ENCODE measurements at regions not wholly inside any gene's neighbourhood (a gene's known extent, or its start where the extent isn't known, plus 50 kb on each side); places are given as distances from the start of the nearest gene placed in this dataset.
"Not testable (repeated sequence)": the region's sequence is repeated elsewhere in the genome, so short reads cannot be mapped to it uniquely, and the experiment has no call there.

DNA sequence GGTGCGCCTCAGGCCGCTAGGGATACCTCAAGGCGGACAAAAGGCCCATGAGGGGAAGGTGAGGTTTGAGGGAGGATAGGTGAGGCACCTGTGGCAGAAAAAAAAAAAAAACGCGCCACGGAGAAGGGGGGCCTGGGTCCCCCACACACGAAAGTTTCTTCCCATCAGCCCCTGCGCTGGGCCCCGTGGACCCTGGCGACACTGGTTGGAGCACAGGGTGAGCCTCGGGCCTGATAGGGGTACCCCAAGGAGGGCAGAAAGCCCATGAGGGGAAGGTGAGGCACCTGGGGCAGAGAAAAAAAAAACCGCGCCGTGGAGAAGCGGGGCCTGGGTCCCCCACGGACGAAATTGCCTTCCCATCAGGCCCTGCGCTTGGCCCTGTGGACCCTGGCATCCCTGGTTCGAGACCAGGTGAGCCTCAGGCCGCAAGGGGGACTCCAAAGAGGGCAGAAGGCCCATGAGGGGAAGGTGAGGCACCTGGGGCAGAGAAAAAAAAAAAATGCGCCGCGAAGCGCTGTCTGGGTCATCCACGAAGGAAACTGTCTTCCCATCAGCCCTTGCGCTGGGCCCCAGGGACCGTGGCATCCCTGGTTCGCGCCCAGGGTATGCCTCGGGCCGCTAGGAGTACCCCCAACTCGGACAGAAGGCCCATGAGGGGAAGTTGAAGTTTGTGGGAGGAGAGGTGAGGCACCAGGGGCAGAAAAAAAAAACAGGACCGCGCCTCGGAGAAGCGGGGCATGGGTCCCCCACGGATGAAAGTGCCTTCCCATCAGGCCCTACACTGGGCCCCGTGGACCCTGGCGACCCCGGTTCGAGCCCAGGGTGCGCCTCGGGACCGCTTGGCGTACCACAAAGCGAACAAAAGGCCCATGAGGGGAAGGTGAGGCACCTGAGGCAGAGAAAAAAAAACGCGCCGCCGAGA is 226.2 kb downstream of the CCDC74A start:
- no peak for DNase-seq

DNA sequence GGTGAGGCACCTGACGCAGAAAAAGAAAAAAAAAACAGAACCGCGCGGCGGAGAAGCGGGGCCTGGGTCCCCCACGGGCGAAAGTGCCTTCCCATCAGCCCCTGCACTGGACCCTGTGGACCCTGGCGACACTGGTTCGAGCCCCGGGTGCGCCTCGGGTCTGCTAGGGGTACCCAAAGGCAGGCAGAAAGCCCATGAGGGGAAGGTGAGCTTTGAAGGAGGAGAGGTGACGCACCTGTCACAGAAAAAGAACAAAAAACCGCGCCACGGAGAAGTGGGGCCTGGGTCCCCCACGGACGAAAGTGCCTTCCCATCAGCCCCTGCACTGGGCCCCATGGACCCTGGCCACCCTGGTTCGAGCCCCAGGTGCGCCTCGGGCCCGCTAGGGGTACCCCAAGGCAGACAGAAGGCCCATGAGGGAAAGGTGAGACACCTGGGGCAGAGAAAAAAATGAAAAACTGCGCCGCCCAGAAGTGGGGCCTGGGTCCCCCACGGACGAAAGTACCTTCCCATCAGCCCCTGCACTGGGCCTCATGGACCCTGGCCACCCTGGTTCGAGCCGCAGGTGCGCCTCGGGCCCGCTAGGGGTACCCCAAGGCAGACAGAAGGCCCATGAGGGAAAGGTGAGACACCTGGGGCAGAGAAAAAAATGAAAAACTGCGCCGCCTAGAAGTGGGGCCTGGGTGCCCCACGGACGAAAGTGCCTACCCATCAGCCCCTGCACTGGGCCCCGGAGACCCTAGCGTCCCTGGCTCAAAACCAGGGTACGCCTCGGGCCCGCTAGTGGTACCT is 227.4 kb downstream of the CCDC74A start:
- no peak for DNase-seq

DNA sequence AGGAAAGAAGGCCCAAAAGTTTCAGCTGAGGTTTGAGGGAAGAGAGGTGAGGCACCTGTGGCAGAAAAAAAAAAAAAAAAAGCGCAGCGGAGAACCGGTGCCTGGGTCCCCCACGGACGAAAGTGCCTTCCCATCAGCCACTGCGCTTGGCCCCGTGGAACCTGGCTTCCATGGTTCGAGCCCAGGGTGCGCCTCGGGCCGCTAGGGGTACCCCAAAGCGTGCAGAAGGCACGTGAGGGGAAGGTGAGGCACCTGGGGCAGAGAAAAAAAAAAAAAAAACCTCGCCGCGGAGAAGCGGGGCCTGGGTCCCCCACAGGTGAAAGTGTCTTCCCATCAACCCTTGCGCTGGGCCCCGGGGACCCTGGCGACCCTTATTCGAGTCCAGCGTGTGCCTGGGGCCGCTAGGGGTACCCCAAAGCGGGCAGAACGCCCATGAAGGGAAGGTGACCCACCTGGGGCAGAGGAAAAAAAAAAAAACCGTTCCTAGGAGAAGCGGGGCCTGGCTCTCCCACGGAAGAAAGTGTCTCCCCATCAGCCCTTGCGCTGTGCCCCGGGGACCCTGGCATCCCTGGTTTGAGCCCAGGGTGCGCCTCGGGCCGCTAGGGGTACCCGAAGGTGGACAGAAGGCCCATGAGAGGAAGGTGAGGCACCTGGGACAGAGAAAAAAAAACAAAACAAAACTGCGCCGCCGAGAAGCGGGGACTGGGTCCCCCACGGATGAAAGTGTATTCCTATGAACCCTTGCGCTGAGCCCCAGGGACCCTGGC is 228.6 kb downstream of the CCDC74A start:
- no peak for DNase-seq

DNA sequence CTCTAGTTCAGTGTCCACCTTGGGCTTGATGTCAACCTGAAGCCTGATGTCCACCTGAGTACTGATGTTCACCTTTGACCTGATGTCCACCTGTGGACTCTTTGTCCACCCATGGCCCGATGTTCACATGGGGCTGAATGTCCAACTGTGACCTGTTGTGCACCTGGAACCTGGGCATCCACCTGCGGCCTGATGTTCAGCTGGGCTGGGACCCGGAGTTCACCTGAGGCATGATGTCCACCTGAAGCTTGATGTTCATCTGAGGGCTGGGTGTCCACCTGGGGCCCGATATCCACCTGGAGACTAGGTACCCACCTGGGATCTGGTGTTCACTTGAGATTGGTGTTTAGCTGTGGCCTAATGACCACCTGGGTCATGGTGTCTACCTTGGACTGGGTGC is 231.3 kb downstream of the CCDC74A start:
- DNase-seq: not testable (repeated sequence)

DNA sequence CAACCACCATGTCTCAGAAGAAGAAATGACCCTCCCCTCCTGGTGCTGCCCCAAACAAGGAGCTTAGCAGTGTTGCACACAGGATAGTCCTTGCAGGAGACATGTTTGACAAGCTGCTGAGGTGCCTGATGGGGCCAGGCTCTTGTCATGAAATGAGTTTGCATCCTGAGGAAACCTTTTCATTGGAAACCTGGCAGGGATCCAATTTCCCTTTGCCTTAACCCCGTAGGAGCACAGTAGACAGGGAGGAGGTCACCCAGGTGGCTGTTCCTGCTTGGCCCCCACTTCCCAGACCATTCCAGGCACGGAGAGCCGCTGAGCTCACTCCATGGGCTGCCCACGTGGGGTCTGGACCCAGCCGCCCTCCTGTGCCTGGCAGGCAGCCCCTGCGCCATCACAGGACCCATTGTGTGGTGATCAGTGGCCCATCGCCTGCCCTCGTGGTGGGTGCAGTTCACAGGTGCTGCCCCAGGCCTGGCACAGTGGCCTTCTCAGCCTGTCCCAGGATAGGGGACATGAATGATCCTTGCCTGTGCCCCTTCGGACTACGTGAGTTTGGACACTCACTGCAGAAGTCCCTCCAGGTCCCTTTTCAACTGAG is 247.4 kb downstream of the CCDC74A start:
- not testable (repeated sequence) for DNase-seq

DNA sequence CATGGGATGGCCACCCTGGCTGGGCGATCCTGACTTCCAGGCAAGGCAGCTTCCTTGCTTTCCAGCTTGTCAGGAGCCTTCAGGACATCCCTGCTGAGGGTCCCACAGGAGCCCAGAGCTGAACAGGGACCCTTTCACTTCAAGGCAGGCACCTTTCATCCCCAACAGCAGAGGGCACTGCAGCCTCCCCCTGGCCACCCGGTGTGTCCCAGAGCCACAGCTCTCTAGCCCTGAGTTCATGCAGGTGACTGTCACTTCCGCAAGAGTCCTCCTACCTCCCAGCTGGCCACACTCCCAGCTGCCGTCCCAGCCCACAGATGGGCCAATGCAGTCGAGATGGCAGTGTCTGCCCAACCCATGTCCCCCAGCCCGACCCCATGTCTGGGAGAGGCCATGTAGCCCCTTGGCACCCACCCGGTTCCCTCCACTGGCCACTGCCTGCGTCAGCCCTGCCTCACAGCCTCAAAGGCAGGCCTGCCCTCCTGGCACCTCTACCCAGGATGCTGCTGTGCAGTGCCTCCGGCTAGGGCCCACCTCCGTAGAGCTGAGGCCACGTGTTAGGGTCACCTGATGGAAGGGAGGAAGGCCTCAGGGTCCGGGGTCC is 248.3 kb downstream of the CCDC74A start:
- DNase-seq: not testable (repeated sequence)

DNA sequence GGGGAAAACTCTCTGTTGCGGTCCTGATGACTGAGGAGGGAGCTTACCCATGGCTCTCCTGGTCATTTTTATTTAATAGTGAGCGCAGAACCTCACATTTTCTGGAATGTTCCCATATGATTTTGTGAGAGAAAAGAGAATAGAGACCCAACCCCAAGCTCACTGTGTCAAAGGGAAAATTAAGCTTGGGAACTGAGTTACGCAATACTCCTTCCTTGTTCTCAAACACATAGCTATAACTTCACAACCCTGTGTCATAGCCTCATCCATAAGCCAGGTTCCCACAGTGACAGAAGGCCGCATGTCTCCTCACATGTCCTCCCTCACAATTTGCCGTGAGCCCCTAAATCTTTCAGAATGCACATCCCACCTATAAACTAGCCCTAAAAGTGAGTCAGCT is 252.8 kb downstream of the CCDC74A start:
- not testable (repeated sequence) for DNase-seq

DNA sequence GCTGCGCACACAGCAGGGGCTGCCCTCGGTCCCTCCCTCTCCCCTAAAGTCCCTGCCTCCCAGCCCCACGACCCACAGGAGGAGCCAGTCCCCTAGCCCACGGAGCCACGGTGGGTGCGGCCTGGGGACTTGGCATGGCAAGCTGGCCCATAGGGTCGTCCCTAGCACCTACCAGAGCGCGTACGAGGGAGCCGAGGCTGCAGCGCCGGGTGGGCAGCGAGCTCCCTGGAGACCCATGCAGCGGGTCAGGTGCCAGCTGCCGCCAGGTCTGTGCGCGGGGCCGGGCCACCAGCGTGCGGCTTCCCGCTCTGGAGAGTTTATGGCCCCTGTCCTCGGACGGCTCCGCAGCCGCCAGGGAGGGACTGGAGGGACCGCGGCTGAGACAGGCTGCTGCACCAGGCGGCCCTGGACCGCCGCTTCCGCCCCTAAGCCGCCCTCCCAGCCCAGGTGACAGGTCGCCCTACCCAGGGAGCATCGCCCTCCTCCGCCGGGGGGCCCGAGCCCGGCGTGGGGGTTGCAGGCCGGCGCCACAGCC is 273.6 kb downstream of the CCDC74A start:
- DNase-seq: no peak

DNA sequence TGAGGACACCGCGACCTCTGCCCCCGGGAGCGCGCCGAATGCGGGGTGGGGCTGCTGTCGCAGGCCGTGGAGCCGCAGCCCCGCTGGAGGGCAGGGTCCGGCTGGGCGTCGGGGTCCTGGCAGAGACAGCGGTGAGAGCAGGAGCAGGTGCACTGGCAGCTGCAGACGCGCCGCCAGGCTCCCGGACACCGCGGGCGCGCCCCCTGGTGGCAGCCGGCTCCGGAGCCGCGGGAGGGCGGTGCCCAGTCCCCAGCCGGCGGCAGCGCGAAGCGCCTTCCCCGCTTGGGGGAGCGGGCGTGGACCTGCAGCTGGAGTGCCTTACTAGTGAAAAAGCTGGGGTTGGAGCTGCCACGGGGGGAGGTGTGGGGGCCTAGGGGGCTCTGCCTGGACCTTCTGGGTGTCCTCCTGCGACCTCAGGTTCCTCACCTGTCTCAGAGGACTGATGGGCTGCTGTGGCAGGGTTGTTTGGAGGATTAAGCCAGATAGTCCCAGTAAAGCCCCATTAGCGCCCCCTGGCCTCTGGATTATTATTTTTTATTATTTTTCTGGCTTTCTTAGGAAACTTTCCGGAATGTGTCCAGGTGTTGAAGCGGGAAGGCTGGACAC is 274.2 kb downstream of the CCDC74A start:
- DNase-seq: peak; percentile 83

DNA sequence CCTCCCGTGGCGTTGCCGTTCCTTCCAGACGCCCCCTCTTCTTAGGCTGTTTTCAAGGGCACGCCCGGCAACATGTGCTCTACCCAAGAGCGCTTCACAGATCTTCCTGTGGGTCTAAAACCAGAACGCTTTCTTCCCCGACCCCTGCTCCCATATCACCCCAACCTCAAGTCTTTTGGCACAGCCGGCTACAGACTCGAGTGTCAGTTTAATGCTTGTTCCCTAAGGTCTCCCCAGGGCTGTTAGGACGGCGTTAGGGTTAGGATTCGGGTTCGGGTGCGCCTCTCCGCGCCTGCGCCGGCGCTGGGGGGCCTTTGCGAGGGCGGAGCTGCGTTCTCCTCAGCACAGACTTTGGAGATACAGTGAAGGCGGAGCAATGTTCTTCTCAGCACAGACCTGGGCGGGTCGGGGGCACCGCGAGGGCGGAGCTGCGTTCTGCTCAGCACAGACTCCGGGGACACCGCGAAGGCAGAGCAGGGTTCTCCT is 274.7 kb downstream of the CCDC74A start:
- peak; percentile 47 for DNase-seq

DNA sequence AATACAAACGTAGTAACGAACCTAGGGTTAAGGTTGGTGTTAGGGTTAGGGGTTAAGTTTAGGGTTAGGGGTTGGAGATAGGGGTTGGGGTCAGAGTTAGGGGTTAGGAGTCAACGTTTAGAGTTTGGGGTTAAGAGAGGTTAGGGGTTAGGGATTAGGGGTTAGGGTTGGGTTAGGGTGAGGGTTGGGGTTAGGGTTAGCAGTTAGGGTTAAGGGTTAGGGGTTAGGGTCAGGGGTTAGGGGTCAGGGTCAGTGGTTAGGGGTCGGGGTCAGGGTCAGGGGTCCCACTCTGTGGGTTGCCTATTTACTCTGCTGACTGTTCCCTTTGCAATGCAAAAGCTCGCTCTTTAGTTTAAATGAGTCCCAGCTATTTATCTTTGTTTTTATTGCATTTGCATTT is 275.5 kb downstream of the CCDC74A start:
- DNase-seq: not testable (repeated sequence)

DNA sequence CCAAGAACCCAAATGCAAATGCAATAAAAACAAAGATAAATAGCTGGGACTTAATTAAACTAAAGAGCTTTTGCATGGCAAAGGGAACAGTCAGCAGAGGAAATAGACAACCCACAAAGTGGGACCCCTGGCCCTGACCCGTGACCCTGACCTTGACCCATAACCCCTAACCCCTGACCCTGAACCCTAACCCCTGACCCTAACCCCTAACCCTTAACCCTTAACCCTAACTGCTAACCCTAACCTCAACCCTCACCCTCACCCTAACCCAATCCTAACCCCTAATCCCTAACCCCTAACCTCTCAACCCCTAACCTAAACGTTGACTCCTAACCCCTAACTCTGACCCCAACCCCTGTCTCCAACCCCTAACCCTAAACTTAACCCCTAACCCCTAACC is 284.9 kb downstream of the CCDC74A start:
- not testable (repeated sequence) for DNase-seq

DNA sequence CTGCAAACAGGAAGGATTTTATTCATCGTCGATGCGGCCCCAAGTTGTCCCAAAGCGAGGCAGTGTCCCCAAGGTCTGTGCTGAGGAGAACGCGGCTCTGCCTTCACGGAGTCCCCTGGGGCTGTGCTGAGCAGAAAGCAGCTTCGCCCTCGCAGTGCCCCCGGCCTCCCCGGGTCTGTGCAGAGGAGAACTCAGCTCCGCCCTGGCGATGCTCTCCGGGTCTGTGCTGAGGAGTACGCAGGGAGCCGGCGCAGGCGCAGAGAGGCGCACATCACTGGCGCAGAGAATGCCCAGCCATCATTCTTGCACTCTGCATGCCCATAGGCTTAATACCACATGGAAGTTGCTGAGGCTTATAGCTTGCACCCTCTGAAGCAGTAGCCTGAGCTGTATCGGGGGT is 285.7 kb downstream of the CCDC74A start:
- not testable (repeated sequence) for DNase-seq

DNA sequence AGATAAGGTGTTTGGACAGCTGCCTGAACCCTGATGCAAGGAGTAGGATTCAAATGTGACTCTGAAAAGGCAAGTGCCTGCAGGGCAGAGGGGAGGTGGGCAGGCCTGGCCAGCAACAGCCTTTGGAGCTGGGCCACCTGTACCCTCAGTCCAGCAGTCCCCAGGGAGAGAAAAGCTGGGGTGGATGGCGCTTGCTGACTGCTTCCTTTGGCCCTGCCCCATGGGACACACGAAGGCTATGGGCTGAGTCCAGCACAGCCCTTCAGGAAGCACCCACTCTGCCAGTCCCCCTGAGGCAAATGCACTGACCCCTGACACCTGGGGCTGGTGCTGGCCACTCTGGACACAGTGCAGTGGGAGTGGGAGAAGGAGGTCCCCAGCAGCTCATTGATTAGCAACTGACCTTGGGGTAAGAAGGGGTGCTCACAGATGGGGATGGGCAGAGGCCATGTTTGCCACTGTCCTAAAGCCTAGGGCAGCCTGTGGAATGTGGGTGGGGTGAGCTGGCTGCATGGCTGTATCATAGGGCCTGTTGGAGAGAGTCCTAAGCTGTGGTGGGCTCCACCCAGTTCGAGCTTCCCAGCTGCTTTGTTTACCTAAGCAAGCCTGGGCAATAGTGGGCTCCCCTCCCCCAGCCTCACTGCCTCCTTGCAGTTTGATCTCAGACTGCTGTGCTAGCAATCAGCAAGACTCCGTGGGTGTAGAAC is 290.7 kb downstream of the CCDC74A start:
- DNase-seq: not testable (repeated sequence)

DNA sequence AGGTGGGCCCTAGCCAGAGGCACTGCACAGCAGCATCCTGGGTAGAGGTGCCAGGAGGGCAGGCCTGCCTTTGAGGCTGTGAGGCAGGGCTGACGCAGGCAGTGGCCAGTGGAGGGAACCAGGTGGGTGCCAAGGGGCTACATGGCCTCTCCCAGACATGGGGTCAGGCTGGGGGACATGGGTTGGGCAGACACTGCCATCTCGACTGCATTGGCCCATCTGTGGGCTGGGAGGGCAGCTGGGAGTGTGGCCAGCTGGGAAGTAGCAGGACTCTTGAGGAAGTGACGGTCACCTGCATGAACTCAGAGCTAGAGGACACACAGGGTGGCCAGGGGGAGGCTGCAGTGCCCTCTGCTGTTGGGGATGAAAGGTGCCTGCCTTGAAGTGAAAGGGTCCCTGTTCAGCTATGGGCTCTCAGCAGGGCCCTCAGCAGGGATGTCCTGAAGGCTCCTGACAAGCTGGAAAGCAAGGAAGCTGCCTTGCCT is 294.6 kb downstream of the CCDC74A start:
- not testable (repeated sequence) for DNase-seq

DNA sequence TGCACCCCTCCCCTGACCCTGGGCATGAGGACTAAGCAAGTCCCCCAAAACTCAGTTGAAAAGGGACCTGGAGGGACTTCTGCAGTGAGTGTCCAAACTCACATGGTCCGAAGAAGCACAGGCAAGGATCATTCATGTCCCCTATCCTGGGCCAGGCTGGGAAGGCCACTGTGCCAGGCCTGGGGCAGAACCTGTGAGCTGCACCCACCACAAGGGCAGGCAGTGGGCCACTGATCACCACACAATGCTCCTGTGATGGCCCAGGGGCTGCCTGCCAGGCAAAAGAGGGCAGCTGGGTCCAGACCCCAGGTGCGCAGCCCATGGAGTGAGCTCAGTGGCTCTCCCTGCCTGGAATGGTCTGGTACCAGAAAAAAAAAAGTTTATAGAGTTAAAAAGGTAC is 295.4 kb downstream of the CCDC74A start:
- not testable (repeated sequence) for DNase-seq

DNA sequence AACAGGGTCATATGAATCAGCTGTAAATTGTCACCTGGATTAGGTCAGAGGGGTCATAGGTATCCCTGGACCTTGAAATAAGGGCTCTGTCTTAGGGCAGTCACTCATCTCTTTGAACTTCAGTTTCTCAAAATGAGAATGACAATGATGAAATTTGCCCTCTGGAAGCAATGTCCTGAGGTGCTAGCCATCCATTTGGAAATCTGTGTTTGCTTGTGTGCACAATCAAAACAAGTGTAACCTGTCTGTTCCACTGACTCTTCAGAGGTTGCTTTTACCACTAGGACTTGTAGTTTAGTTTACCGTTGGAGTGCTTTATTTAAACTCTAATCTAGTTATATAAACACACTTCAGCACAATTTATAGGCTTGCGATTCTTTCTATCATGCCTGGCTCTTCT is 297.3 kb downstream of the CCDC74A start:
- not testable (repeated sequence) for DNase-seq

DNA sequence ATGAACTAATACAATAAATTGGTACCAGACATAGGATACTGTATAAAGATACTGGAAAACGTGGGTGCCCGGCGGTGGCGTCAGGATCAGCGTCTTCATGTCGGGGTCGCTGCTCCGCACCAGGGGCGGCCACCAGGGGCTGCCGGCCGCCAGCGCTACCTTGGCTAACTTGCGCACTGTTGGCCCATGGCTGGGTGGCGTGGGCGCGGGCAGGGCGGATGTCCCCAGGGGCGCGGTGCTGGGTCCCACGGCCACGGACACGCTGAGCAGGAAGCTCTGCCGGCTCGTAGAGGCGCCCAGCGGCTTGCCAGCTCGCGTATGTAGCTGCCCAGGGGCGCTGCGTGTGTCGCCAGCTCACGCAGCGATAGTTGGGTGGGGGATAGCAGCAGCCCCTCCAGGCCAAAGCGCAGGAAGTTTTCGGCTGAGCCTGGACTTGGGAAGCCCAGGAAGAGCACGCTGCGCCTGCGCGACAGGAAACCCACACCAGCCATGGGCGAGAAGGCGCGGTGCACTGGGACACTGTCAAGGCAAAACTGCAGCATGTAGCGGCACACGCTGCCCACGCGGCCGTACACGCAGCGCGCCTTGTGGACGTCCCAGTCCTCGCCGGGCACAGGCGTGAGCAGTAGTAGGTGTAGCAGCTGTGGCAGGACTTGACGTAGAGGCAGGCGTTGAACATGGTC is 299.9 kb downstream of the CCDC74A start:
- no peak for DNase-seq

DNA sequence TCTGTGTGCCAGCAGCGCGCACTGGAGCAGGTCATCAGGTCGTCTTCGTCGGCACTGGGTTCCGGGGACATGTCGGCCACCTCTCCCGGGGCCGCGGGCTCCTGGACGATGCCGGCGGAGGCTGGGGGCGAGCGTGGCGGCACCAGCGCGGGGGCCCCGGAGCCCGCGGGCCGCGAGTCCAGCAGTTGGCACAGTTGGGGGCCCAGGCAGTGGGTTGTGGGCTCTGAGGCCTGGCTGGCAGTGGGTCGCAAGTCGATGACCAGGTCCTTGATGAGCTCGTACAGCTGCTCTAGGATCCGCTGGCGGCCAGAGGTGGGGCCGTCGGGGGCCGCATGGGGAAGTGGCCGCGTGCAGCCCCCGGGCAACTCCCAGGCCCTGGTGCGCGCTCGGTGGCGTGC is 300.5 kb downstream of the CCDC74A start:
- no peak for DNase-seq

All from activated CD4-positive, alpha-beta T cell treated with anti-CD3 and anti-CD28 coated beads, Interleukin-10, Interleukin-2, amounts not matched to agents 100 ng/mL and 50 ng/mL, durations not matched to agents 16 hours and 8 hours (primary cell).